B cell (primary cell): ENCODE measurements at regions not wholly inside any gene's neighbourhood (a gene's known extent, or its start where the extent isn't known, plus 50 kb on each side); places are given as distances from the start of the nearest gene placed in this dataset.

Experiments
- EZH2 ChIP-seq: IDR thresholded peaks from 2 replicates; pipeline ENCODE4 v1.6.1; 2012; ENCODE audit warnings: borderline replicate concordance, low read depth, mild to moderate bottlenecking, moderate library complexity, low read length; ENCODE audit not compliant: insufficient read depth, poor library complexity, severe bottlenecking
- TF ChIP-seq, protein P1 (sequence below): fragments of 200-600 bp; IDR thresholded peaks from one replicate; pipeline ENCODE4 v1.8.0; 2022; ENCODE audit warnings: antibody characterized with exemption, mild to moderate bottlenecking

DNA sequence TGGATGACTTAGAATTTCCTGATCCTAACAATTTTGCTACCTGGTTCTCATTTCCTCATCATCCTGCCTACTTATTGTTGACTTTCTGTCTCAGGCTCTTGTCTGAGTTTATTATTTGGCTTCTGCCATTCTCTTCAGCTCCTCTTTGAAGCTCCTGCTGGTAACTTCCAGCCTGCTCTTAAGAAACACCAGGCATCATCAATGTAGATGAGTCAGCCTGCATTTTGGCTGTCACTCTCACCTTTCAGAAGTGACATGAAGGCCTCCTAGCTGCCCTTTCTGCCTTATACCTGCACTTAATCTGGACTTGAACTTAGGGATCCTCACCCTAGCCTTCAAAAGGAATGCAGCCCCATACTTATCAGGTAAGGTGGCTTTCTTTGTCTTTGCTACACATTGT lies 551.8 kb upstream of the ZNF608 start:
- TF ChIP-seq, protein P1, sequence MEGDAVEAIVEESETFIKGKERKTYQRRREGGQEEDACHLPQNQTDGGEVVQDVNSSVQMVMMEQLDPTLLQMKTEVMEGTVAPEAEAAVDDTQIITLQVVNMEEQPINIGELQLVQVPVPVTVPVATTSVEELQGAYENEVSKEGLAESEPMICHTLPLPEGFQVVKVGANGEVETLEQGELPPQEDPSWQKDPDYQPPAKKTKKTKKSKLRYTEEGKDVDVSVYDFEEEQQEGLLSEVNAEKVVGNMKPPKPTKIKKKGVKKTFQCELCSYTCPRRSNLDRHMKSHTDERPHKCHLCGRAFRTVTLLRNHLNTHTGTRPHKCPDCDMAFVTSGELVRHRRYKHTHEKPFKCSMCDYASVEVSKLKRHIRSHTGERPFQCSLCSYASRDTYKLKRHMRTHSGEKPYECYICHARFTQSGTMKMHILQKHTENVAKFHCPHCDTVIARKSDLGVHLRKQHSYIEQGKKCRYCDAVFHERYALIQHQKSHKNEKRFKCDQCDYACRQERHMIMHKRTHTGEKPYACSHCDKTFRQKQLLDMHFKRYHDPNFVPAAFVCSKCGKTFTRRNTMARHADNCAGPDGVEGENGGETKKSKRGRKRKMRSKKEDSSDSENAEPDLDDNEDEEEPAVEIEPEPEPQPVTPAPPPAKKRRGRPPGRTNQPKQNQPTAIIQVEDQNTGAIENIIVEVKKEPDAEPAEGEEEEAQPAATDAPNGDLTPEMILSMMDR: no peak
- TF ChIP-seq EZH2: no peak
